Parathyroid adenoma (tissue), 2 donors: ENCODE measurements at regions not wholly inside any gene's neighbourhood (a gene's known extent, or its start where the extent isn't known, plus 50 kb on each side); places are given as distances from the start of the nearest gene placed in this dataset.

Experiments used
- H2AFZ ChIP-seq: fragments of 300-600 bp; sonication (generic); one replicate; pipeline ENCODE4 v1.7.0; 2017; ENCODE audit warnings: antibody characterized with exemption, mild to moderate bottlenecking
- H3K27ac ChIP-seq: fragments of 300-600 bp; sonication (generic); one replicate; pipeline ENCODE4 v1.7.0; 2017
- H3K27me3 ChIP-seq: fragments of 300-600 bp; sonication (generic); one replicate; pipeline ENCODE4 v1.7.0; 2017; ENCODE audit warnings: low read length; ENCODE audit not compliant: control insufficient read depth, insufficient read depth
- H3K36me3 ChIP-seq: fragments of 300-600 bp; sonication (generic); one replicate; pipeline ENCODE4 v1.7.0; 2017; ENCODE audit warnings: low read length; ENCODE audit not compliant: control insufficient read depth, insufficient read depth
- H3K4me1 ChIP-seq: fragments of 300-600 bp; sonication (generic); one replicate; pipeline ENCODE4 v1.7.0; 2017; ENCODE audit warnings: control low read depth
- H3K4me2 ChIP-seq: fragments of 300-600 bp; sonication (generic); one replicate; pipeline ENCODE4 v1.7.0; 2017; ENCODE audit warnings: low read length
- H3K4me3 ChIP-seq: fragments of 300-600 bp; sonication (generic); one replicate; pipeline ENCODE4 v1.7.0; 2017; ENCODE audit warnings: low read depth, low read length
- H3K79me2 ChIP-seq: fragments of 300-600 bp; sonication (generic); one replicate; pipeline ENCODE4 v1.7.0; 2017; ENCODE audit warnings: control low read depth
- H3K9ac ChIP-seq: fragments of 300-600 bp; sonication (generic); one replicate; pipeline ENCODE4 v1.7.0; 2017; ENCODE audit warnings: mild to moderate bottlenecking
- H3K9me3 ChIP-seq: fragments of 300-600 bp; sonication (generic); one replicate; pipeline ENCODE4 v1.7.0; 2017; ENCODE audit warnings: low read length; ENCODE audit not compliant: control insufficient read depth
- CTCF ChIP-seq: fragments of 300-600 bp; sonication (generic); IDR thresholded peaks from one replicate; pipeline ENCODE4 v1.7.0; 2017; ENCODE audit warnings: antibody characterized with exemption, mild to moderate bottlenecking
- donor health status: primary hyperparathyroidism.

- no peak for TF ChIP-seq CTCF
- H3K27ac ChIP-seq = no peak overlapping the region
- no peaks in the 10 kb centered on the region for H3K27me3 ChIP-seq
- no peak overlapping the region for H3K9ac ChIP-seq
- no peak overlapping the region for H3K4me3 ChIP-seq
- no peaks in the 10 kb centered on the region for H3K4me1 ChIP-seq
- H3K79me2 ChIP-seq = no peaks in the 10 kb centered on the region
- H2AFZ ChIP-seq = no peak overlapping the region
- no peak overlapping the region for H3K4me2 ChIP-seq
- no peaks in the 10 kb centered on the region for H3K9me3 ChIP-seq
- no peaks in the 10 kb centered on the region for H3K36me3 ChIP-seq
Measured at GRCh38 chr1:191350938-191351337, 807.3 kb upstream of the RGS18 start.

- no peaks in the 10 kb centered on the region for H3K36me3 ChIP-seq
- H3K79me2 ChIP-seq = no peaks in the 10 kb centered on the region
- H3K4me2 ChIP-seq = no peak overlapping the region
- no peak overlapping the region for H3K9ac ChIP-seq
- no peak overlapping the region for H2AFZ ChIP-seq
- TF ChIP-seq CTCF = no peak
- no peak overlapping the region for H3K27ac ChIP-seq
- H3K27me3 ChIP-seq = no peaks in the 10 kb centered on the region
- H3K4me3 ChIP-seq = no peak overlapping the region
- no peaks in the 10 kb centered on the region for H3K4me1 ChIP-seq
- H3K9me3 ChIP-seq = no peaks in the 10 kb centered on the region
Measured at GRCh38 chr1:191358724-191359123, 799.5 kb upstream of the RGS18 start.

- H2AFZ ChIP-seq = no peak overlapping the region
- no peak for TF ChIP-seq CTCF
- no peak overlapping the region for H3K4me3 ChIP-seq
Measured at GRCh38 chr1:191366686-191367085, 791.6 kb upstream of the RGS18 start.

GRCh38 chr1:191368891-191369654, 789.2 kb upstream of the RGS18 start:
- H3K79me2 ChIP-seq = no peaks in the 10 kb centered on the region
- no peaks in the 10 kb centered on the region for H3K9me3 ChIP-seq
- peak overlapping the region; percentile 53 for H3K4me2 ChIP-seq
- H3K4me3 ChIP-seq = peak overlapping the region; percentile 46
- no peak overlapping the region for H3K27ac ChIP-seq
- H3K36me3 ChIP-seq = no peaks in the 10 kb centered on the region
- no peak overlapping the region for H3K9ac ChIP-seq
- H3K4me1 ChIP-seq = no peaks in the 10 kb centered on the region
- no peak for TF ChIP-seq CTCF
- no peak overlapping the region for H2AFZ ChIP-seq
- H3K27me3 ChIP-seq = no peaks in the 10 kb centered on the region

More at GRCh38 chr1:191366686-191367085, 791.6 kb upstream of the RGS18 start:
- no peaks in the 10 kb centered on the region for H3K9me3 ChIP-seq
- H3K9ac ChIP-seq = no peak overlapping the region
- H3K79me2 ChIP-seq = no peaks in the 10 kb centered on the region
- H3K4me1 ChIP-seq = no peaks in the 10 kb centered on the region
- no peak overlapping the region for H3K4me2 ChIP-seq
- no peaks in the 10 kb centered on the region for H3K36me3 ChIP-seq
- no peaks in the 10 kb centered on the region for H3K27me3 ChIP-seq
- no peak overlapping the region for H3K27ac ChIP-seq

- Histone ChIP-seq H3K79me2 (no peaks in the 10 kb centered on the region), H3K9me3 (no peaks in the 10 kb centered on the region), H3K4me1 (no peaks in the 10 kb centered on the region), H2AFZ (no peak overlapping the region), H3K27ac (no peak overlapping the region), H3K4me3 (no peak overlapping the region), H3K27me3 (no peaks in the 10 kb centered on the region), H3K4me2 (no peak overlapping the region), H3K9ac (no peak overlapping the region), H3K36me3 (no peaks in the 10 kb centered on the region)
- no peak for TF ChIP-seq CTCF
Measured at GRCh38 chr1:191371626-191372025, 786.6 kb upstream of the RGS18 start.
